Muscle of leg (tissue), 3 donors: ENCODE measurements at regions not wholly inside any gene's neighbourhood (a gene's known extent, or its start where the extent isn't known, plus 50 kb on each side); places are given as distances from the start of the nearest gene placed in this dataset.
A peak's percentile ranks its signal among the peaks of the same experiment; 100 is the strongest.

Experiments used
- DNase-seq: peaks from one replicate; pipeline ENCODE4 v3.0.0; 2013
- H3K27ac ChIP-seq: one replicate; pipeline ENCODE4 v1.5.1; 2013; ENCODE audit warnings: mild to moderate bottlenecking, low read length, control low read depth
- H3K27me3 ChIP-seq: one replicate; pipeline ENCODE4 v1.6.1; 2013; ENCODE audit warnings: low read length; ENCODE audit not compliant: control insufficient read depth, insufficient read depth
- H3K36me3 ChIP-seq: one replicate; pipeline ENCODE4 v1.6.1; 2013; ENCODE audit warnings: low read length; ENCODE audit not compliant: control insufficient read depth, insufficient read depth
- H3K4me1 ChIP-seq: one replicate; pipeline ENCODE4 v1.6.1; 2013; ENCODE audit warnings: low read length; ENCODE audit not compliant: control insufficient read depth, insufficient read depth
- H3K4me3 ChIP-seq: one replicate; pipeline ENCODE4 v1.5.1; 2013; ENCODE audit warnings: low read length, control low read depth
- H3K9me3 ChIP-seq: replicated peaks from 2 replicates; pipeline ENCODE4 v1.6.1; 2013; ENCODE audit warnings: low read depth, low read length; ENCODE audit not compliant: control insufficient read depth
- WGBS: methylation state at CpG from one replicate; pipeline ENCODE4 v1.1.5; 2013; ENCODE audit warnings: missing lambda C conversion rate; ENCODE audit not compliant: insufficient coverage; 5-methylcytosine and 5-hydroxymethylcytosine counted together

DNA sequence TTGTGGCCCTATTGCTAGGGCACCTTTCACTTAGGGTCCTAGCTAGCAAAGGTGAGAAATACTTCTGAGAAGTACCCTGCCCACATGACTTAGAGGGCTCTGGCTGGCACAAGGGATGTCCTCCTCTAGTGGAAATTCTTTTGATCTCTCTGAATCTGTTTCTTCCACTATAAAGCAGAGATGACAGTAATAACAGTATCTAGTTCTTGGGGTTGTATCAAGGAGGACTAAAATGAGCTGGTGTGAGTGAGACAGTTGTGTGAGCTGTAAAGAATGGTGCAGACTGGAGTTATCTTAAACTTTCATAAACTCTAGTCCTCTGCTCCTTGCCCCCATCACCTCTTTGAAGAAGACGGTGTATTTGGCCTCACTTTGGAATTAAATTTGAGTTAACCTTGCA is 157.8 kb upstream of the PLET1 start:
- no CpG with 5 or more reads among the region's 1 CpG for WGBS
- H3K27me3 ChIP-seq: no peaks in the 10 kb centered on the region
- H3K4me3 ChIP-seq: no peak overlapping the region
- H3K27ac ChIP-seq: no peak overlapping the region
- peaks cover 2% of the 10 kb centered on the region for H3K9me3 ChIP-seq
- DNase-seq: no peak
- H3K36me3 ChIP-seq: no peaks in the 10 kb centered on the region
- no peaks in the 10 kb centered on the region for H3K4me1 ChIP-seq

DNA sequence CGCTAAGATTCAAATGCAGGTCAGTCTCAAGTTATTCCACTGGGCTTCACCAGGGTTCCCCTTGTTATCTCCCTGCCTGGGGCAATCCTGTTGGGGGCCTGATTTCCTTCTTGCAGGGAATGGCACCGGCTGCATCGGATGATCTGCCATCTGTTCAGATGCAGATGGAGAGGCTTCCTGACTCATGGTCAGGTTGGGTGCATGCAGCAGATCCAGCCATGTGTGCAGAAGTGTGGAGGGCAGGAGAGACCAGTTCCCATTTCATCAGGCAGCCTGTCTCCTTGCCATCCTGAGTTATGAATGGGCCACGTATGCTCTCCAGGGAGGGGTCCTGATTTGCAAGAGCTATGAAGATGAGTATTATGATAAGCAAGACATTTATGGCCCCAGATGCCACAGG is 161.2 kb upstream of the PLET1 start:
- Histone ChIP-seq H3K36me3 (no peaks in the 10 kb centered on the region), H3K9me3 (no peaks in the 10 kb centered on the region), H3K27ac (no peak overlapping the region), H3K27me3 (no peaks in the 10 kb centered on the region), H3K4me3 (no peak overlapping the region), H3K4me1 (no peaks in the 10 kb centered on the region)
- 88% methylated on average over 1 of the region's 4 CpGs for WGBS
- no peak for DNase-seq

DNA sequence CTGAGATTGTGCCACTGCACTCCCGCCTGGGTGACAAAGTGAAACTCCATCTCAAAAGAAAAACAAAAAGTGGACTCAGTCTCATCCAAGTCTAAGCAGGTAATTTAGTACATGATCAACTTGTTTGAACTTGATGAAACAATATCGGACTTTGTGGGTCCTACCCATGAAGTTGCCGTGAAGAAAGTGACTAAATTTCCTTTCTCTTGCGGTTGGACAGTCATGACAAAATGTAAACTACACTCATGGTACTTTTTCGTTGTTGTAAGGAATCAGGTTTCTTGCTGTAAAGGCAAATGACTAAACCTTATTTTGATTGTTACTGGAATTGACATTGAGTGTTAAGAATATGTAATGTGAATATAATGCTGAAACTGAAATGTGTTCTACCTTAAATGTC is 164.5 kb upstream of the PLET1 start:
- no peaks in the 10 kb centered on the region for H3K9me3 ChIP-seq
- no peak overlapping the region for H3K4me3 ChIP-seq
- H3K4me1 ChIP-seq: no peaks in the 10 kb centered on the region
- WGBS: 76% methylated on average over 3 of the region's 5 CpGs
- no peak overlapping the region for H3K27ac ChIP-seq
- no peaks in the 10 kb centered on the region for H3K27me3 ChIP-seq
- no peaks in the 10 kb centered on the region for H3K36me3 ChIP-seq
- DNase-seq: no peak

- WGBS: no CpG with 5 or more reads among the region's 2 CpGs
- no peak overlapping the region for H3K4me3 ChIP-seq
- no peaks in the 10 kb centered on the region for H3K36me3 ChIP-seq
- H3K27ac ChIP-seq: no peak overlapping the region
- DNase-seq: no peak
- H3K4me1 ChIP-seq: no peaks in the 10 kb centered on the region
- peaks cover 4% of the 10 kb centered on the region for H3K9me3 ChIP-seq
- H3K27me3 ChIP-seq: no peaks in the 10 kb centered on the region
Measured at GRCh38 chr11:112437096-112437495, 176.4 kb upstream of the PLET1 start.

DNA sequence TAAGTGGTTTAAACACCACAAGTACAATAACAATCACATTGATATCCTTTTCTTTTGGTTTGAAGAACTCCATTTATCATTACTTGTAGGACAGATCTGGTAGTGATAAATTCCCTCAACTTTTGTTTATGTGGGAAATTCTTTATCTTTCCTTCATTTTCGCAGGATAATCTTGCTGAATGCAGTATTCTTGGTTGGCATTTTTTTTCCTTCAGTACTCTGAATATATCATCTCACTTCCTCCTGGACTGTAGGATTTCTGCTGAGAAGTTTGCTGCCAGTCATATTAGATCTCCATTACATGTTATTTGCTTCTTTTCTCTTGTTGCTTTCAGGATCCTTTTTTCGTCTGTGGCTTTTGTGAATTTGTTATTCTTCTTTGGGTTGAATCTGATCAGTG is 179.0 kb upstream of the PLET1 start:
- WGBS: no CpG with 5 or more reads among the region's 2 CpGs
- Histone ChIP-seq H3K9me3 (peaks cover 4% of the 10 kb centered on the region), H3K36me3 (no peaks in the 10 kb centered on the region), H3K4me1 (no peaks in the 10 kb centered on the region), H3K27ac (no peak overlapping the region), H3K4me3 (no peak overlapping the region), H3K27me3 (no peaks in the 10 kb centered on the region)
- DNase-seq: no peak

GRCh38 chr11:112440518-112440917 is 179.9 kb upstream of the PLET1 start:
- no CpG with 5 or more reads among the region's 1 CpG for WGBS

GRCh38 chr11:112448168-112448567 is 187.5 kb upstream of the PLET1 start:
- H3K36me3 ChIP-seq: no peaks in the 10 kb centered on the region
- no peak overlapping the region for H3K27ac ChIP-seq
- no peaks in the 10 kb centered on the region for H3K27me3 ChIP-seq
- H3K9me3 ChIP-seq: peaks cover 2% of the 10 kb centered on the region
- WGBS: no CpG with 5 or more reads among the region's 4 CpGs
- H3K4me1 ChIP-seq: no peaks in the 10 kb centered on the region
- H3K4me3 ChIP-seq: no peak overlapping the region
- no peak for DNase-seq

More at GRCh38 chr11:112440518-112440917, 179.9 kb upstream of the PLET1 start:
- no peak overlapping the region for H3K27ac ChIP-seq
- no peaks in the 10 kb centered on the region for H3K4me1 ChIP-seq
- H3K9me3 ChIP-seq: peaks cover 4% of the 10 kb centered on the region
- H3K36me3 ChIP-seq: no peaks in the 10 kb centered on the region
- DNase-seq: no peak
- H3K27me3 ChIP-seq: no peaks in the 10 kb centered on the region
- H3K4me3 ChIP-seq: no peak overlapping the region

DNA sequence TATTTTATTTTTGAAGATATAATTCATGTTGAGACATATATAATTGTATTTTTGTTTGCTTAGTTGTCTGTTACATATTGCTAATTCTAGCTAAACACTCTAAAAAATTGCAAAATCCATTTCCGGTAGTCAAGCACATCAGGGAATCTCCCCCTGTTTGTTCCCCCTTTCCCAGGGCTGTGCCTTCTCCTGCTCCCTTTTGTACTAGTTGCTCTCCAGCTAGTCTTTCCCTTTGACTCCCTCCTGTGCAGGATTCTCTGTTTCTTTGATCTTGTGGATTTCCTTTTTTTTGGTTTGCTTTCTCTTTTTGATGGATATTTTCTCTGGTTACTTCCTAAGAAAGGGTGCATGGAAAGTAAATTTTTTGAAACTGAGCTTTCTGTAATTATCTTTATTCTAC is 188.1 kb upstream of the PLET1 start:
- Histone ChIP-seq H3K36me3 (no peaks in the 10 kb centered on the region), H3K4me1 (no peaks in the 10 kb centered on the region), H3K4me3 (no peak overlapping the region), H3K27me3 (no peaks in the 10 kb centered on the region), H3K9me3 (peaks cover 2% of the 10 kb centered on the region), H3K27ac (no peak overlapping the region)
- no CpG with 5 or more reads among the region's 1 CpG for WGBS
- DNase-seq: no peak

GRCh38 chr11:112451250-112451649 is 190.6 kb upstream of the PLET1 start:
- Histone ChIP-seq H3K4me1 (no peaks in the 10 kb centered on the region), H3K36me3 (no peaks in the 10 kb centered on the region), H3K27me3 (no peaks in the 10 kb centered on the region), H3K9me3 (no peaks in the 10 kb centered on the region), H3K4me3 (no peak overlapping the region), H3K27ac (no peak overlapping the region)
- no peak for DNase-seq
- WGBS: 100% methylated on average over 4 of the region's 4 CpGs

DNA sequence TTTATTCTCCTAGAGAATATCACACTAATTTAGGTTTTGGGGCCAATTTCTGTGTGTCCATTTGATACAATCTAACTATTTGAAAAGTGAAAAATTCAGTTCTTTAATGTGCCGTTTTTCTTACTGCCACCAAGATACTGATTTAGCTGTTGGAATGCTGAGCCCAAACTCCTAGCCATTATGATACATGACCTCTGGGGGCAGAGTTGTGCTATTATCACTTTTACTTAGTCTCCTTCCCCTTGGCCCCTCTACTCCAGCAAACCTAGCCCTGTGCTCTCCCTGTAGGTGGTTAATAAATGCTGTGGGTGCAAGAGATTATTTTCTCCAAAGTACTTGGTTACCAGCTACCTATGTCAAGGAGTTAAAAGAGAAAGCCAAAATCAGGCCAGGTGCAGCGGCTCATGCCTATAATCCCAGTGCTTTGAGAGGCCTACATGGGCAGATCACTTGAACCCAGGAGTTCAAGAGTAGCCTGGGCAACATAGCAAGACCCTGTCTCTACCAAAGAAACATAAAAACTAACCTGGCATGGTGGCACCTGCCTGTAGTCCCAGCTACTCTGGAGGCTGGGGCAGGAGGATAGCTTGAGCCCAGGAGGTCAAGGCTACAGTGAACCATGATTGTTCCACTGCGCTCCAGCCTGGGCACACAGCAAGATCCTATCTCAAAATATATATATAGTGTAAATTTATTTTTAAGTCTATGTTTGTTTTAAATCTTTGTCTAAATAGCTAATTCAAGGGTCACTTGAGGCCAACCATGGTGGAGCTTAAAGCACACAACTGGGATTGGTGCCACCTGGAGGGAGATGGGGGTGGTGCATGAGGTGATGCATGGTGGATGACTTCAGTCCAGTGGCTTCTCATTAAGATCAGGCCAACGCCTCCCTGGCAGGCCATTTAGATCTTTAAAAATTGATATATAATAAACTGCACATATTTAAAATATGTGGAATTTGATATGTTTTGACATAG is 193.2 kb upstream of the PLET1 start:
- Histone ChIP-seq H3K9me3 (no peaks in the 10 kb centered on the region), H3K4me1 (no peaks in the 10 kb centered on the region), H3K27me3 (no peaks in the 10 kb centered on the region), H3K36me3 (no peaks in the 10 kb centered on the region), H3K4me3 (no peak overlapping the region), H3K27ac (no peak overlapping the region)
- DNase-seq: peak; percentile 3
- 75% methylated on average over 1 of the region's 4 CpGs for WGBS
